HG02943 (cell line): ENCODE measurements at regions not wholly inside any gene's neighbourhood (a gene's known extent, or its start where the extent isn't known, plus 50 kb on each side); places are given as distances from the start of the nearest gene placed in this dataset.
"Not testable (repeated sequence)": the region's sequence is repeated elsewhere in the genome, so short reads cannot be mapped to it uniquely, and the experiment has no call there.

Source experiments
- ATAC-seq: cut with Tn5 transposase; IDR thresholded peaks from one replicate; pipeline ENCODE4 v1.9.1; 2021; ENCODE audit warnings: mild to moderate bottlenecking, low read depth, moderate library complexity; ENCODE audit not compliant: unreplicated experiment

GRCh38 chr13:99749271-99750019, 222.1 kb downstream of the ZIC5 start:
- no peak for ATAC-seq

GRCh38 chr13:99747403-99747710, 224.2 kb downstream of the ZIC5 start:
- ATAC-seq, result no peak

- ATAC-seq, result no peak
These were observed 224.7 kb downstream of the ZIC5 start for GRCh38 chr13:99746637-99747402.

GRCh38 chr13:99743094-99743493, 228.5 kb downstream of the ZIC5 start:
- ATAC-seq, result no peak

GRCh38 chr13:99741960-99742359, 229.6 kb downstream of the ZIC5 start:
- no peak for ATAC-seq

- no peak for ATAC-seq
These were observed 231.2 kb downstream of the ZIC5 start for GRCh38 chr13:99740251-99740979.

- no peak for ATAC-seq
These were observed 232.9 kb downstream of the ZIC5 start for GRCh38 chr13:99738626-99739025.

- no peak for ATAC-seq
These were observed 233.9 kb downstream of the ZIC5 start for GRCh38 chr13:99737481-99738245.

GRCh38 chr13:99736541-99736940, 235.0 kb downstream of the ZIC5 start:
- ATAC-seq, result no peak

GRCh38 chr13:99734013-99734693, 232.9 kb downstream of the TM9SF2 start:
- no peak for ATAC-seq

GRCh38 chr13:99733346-99733745, 232.1 kb downstream of the TM9SF2 start:
- no peak for ATAC-seq

GRCh38 chr13:99731747-99732146, 230.5 kb downstream of the TM9SF2 start:
- ATAC-seq, result no peak

- no peak for ATAC-seq
These were observed 229.1 kb downstream of the TM9SF2 start for GRCh38 chr13:99730403-99730802.

GRCh38 chr13:99729745-99730144, 228.5 kb downstream of the TM9SF2 start:
- ATAC-seq, result no peak

- ATAC-seq, result not testable (repeated sequence)
These were observed 226.4 kb downstream of the TM9SF2 start for GRCh38 chr13:99727651-99728050.

GRCh38 chr13:99726282-99726894, 225.1 kb downstream of the TM9SF2 start:
- ATAC-seq, result no peak

- ATAC-seq, result no peak
These were observed 224.4 kb downstream of the TM9SF2 start for GRCh38 chr13:99725644-99726043.

GRCh38 chr13:99724633-99725517, 223.6 kb downstream of the TM9SF2 start:
- ATAC-seq, result no peak

- no peak for ATAC-seq
These were observed 222.6 kb downstream of the TM9SF2 start for GRCh38 chr13:99723878-99724277.
